Keratinocyte (primary cell): ENCODE measurements at regions not wholly inside any gene's neighbourhood (a gene's known extent, or its start where the extent isn't known, plus 50 kb on each side); places are given as distances from the start of the nearest gene placed in this dataset.

Experiments
- DNase-seq: peaks from one replicate; pipeline ENCODE4 v3.0.0-alpha.2; 2011; ENCODE audit warnings: low read depth, missing footprints, low spot score
- FAIRE-seq: peaks from 2 replicates; lab custom pipeline; 2011; peaks lifted over from hg19 to GRCh38; lab: Jason Lieb, UNC
- H2AFZ ChIP-seq: 2 replicates; pipeline ENCODE4 v1.6.0; 2012; ENCODE audit warnings: low read length, control low read depth, inconsistent platforms; ENCODE audit not compliant: control insufficient read depth
- H3K27ac ChIP-seq: 2 replicates; pipeline ENCODE4 v1.5.1; 2011; ENCODE audit warnings: low read length; ENCODE audit not compliant: control insufficient read depth, insufficient read depth
- H3K27me3 ChIP-seq: 3 replicates; pipeline ENCODE4 v1.6.0; 2011; ENCODE audit warnings: low read length; ENCODE audit not compliant: control insufficient read depth, insufficient read depth; ENCODE audit errors: extremely low read depth
- H3K36me3 ChIP-seq, 2 experiments: 2 replicates in 1 of 2; 3 replicates in 1 of 2; pipeline ENCODE4 v1.5.1; 2011; ENCODE audit warnings: low read length in 2 of 2, mild to moderate bottlenecking in 1 of 2; ENCODE audit not compliant: control insufficient read depth in 2 of 2, insufficient read depth in 2 of 2; ENCODE audit errors: extremely low read depth in 1 of 2
- H3K4me1 ChIP-seq: 3 replicates; pipeline ENCODE4 v1.5.1; 2011; ENCODE audit warnings: low read length; ENCODE audit not compliant: control insufficient read depth, insufficient read depth; ENCODE audit errors: extremely low read depth
- H3K4me2 ChIP-seq: 3 replicates; pipeline ENCODE4 v1.6.0; 2011; ENCODE audit warnings: low read depth, low read length; ENCODE audit not compliant: control insufficient read depth, insufficient read depth; ENCODE audit errors: extremely low read depth
- H3K4me3 ChIP-seq, 3 experiments: fragments of 200-600 bp in 1 of 3; sonication (generic) in 1 of 3; 2 replicates in 2 of 3; 3 replicates in 1 of 3; pipeline ENCODE4 v1.5.1; 2011 to 2016; ENCODE audit warnings: low read length in 3 of 3, mild to moderate bottlenecking in 3 of 3, control low read depth in 2 of 3, inconsistent platforms in 1 of 3, low read depth in 1 of 3, mixed read lengths in 1 of 3, mixed run types in 1 of 3, moderate library complexity in 1 of 3; ENCODE audit not compliant: control insufficient read depth in 2 of 3, insufficient read depth in 2 of 3; ENCODE audit errors: extremely low read depth in 1 of 3
- H3K79me2 ChIP-seq: 2 replicates; pipeline ENCODE4 v1.6.0; 2012; ENCODE audit warnings: low read length; ENCODE audit not compliant: control insufficient read depth, insufficient read depth
- H3K9ac ChIP-seq: 3 replicates; pipeline ENCODE4 v1.6.0; 2011; ENCODE audit warnings: low read length; ENCODE audit not compliant: control insufficient read depth, insufficient read depth; ENCODE audit errors: extremely low read depth
- H3K9me1 ChIP-seq: 3 replicates; pipeline ENCODE4 v1.6.0; 2011; ENCODE audit warnings: low read length; ENCODE audit not compliant: control insufficient read depth, insufficient read depth; ENCODE audit errors: extremely low read depth
- H3K9me3 ChIP-seq: 2 replicates; pipeline ENCODE4 v1.5.1; 2012; ENCODE audit warnings: low read depth, low read length; ENCODE audit not compliant: control insufficient read depth
- H4K20me1 ChIP-seq: 3 replicates; pipeline ENCODE4 v1.6.0; 2011; ENCODE audit warnings: low read length; ENCODE audit not compliant: control insufficient read depth, insufficient read depth; ENCODE audit errors: extremely low read depth
- CTCF ChIP-seq, 3 experiments: IDR thresholded peaks in 1 of 3; conservative IDR thresholded peaks in 1 of 3; optimal IDR thresholded peaks in 1 of 3; 2 replicates in 2 of 3; 3 replicates in 1 of 3; pipeline versions ENCODE3 to v1.5.1; 2011; ENCODE audit warnings: low read length in 3 of 3, mild to moderate bottlenecking in 3 of 3, moderate library complexity in 2 of 3, control low read depth in 1 of 3, inconsistent platforms in 1 of 3; ENCODE audit not compliant: insufficient read depth in 2 of 3; ENCODE audit errors: extremely low read depth in 1 of 3
- EZH2 ChIP-seq: IDR thresholded peaks from one replicate; pipeline ENCODE4 v1.6.1; 2012; ENCODE audit warnings: inconsistent platforms, mild to moderate bottlenecking, low read length, moderate library complexity
- dilution Hi-C: fragments of 300-500 bp; cut with MboI; formaldehyde crosslinking; loops from one replicate; pipeline ENCODE4 v1.7.0; 2020; ENCODE audit warnings: low sequenced_read_pairs; ENCODE audit not compliant: extremely low pct_ligation_motif_present

GRCh38 chr13:104408733-104409132 lies 1342.5 kb upstream of the SLC10A2 start:
- Histone ChIP-seq H3K4me2 (no peak overlapping the region), H3K9ac (no peak overlapping the region), H3K27ac (no peak overlapping the region), H3K4me1 (no peaks in the 10 kb centered on the region), H3K27me3 (no peaks in the 10 kb centered on the region), H2AFZ (no peak overlapping the region), H3K79me2 (no peaks in the 10 kb centered on the region), H3K9me3 (no peaks in the 10 kb centered on the region), H3K36me3 (no peaks in the 10 kb centered on the region), H3K4me3 (no peak overlapping the region), H3K9me1 (no peaks in the 10 kb centered on the region), H4K20me1 (no peaks in the 10 kb centered on the region)
- TF ChIP-seq CTCF (optimal IDR thresholded peaks at IDR 0.05 in 1 of 3, IDR thresholded peaks at IDR 0.05 in 1 of 3, conservative IDR thresholded peaks at IDR 0.05 in 1 of 3; ENCODE audit: extremely low read depth in 1 of 3, insufficient read depth in 2 of 3, low read length in 3 of 3): no peak
- no peak for TF ChIP-seq EZH2
- DNase-seq (no peak), FAIRE-seq (no peak)
- dilution Hi-C loops: no loop called here

- DNase-seq (no peak), FAIRE-seq (no peak)
- Histone ChIP-seq H3K27ac (no peak overlapping the region), H3K4me1 (no peaks in the 10 kb centered on the region), H3K9me3 (no peaks in the 10 kb centered on the region), H3K27me3 (no peaks in the 10 kb centered on the region), H3K4me3 (no peak overlapping the region), H4K20me1 (no peaks in the 10 kb centered on the region), H3K9me1 (no peaks in the 10 kb centered on the region), H3K9ac (no peak overlapping the region), H2AFZ (no peak overlapping the region), H3K4me2 (no peak overlapping the region), H3K79me2 (no peaks in the 10 kb centered on the region), H3K36me3 (no peaks in the 10 kb centered on the region)
- TF ChIP-seq EZH2 (no peak), CTCF (optimal IDR thresholded peaks at IDR 0.05 in 1 of 3, IDR thresholded peaks at IDR 0.05 in 1 of 3, conservative IDR thresholded peaks at IDR 0.05 in 1 of 3; ENCODE audit: extremely low read depth in 1 of 3, insufficient read depth in 2 of 3, low read length in 3 of 3) (no peak)
- dilution Hi-C loops: no loop called here
Observed at GRCh38 chr13:104404325-104404724, 1338.1 kb upstream of the SLC10A2 start.
